ENCODE measurements at regions not wholly inside any gene's neighbourhood (a gene's known extent, or its start where the extent isn't known, plus 50 kb on each side); places are given as distances from the start of the nearest gene placed in this dataset.

GRCh38 chr20:40942006-40942405 is 86.6 kb upstream of the TOP1 start:
- Histone ChIP-seq H3K27ac (ENCODE audit: low read depth, low read length) (no peak overlapping the region), H3K23ac (ENCODE audit: low read length) (no peak overlapping the region), H3K27me3 (ENCODE audit: insufficient read depth, low read length, poor library complexity) (no peaks in the 10 kb centered on the region), H2BK120ac (ENCODE audit: low read depth, low read length) (no peak overlapping the region), H3K9ac (ENCODE audit: low read length) (no peak overlapping the region), H3K4me1 (ENCODE audit: control insufficient read depth, low read depth, low read length) (no peaks in the 10 kb centered on the region), H2BK15ac (replicated peaks; ENCODE audit: low read depth) (no peak overlapping the region), H3K18ac (ENCODE audit: low read length) (no peak overlapping the region), H4K8ac (ENCODE audit: low read depth, low read length) (no peak overlapping the region), H3K4me2 (ENCODE audit: low read length) (no peak overlapping the region), H2BK5ac (ENCODE audit: low read length) (no peak overlapping the region), H2AK5ac (ENCODE audit: low read length) (no peak overlapping the region), H3K79me1 (ENCODE audit: low read length) (no peaks in the 10 kb centered on the region), H3K4ac (ENCODE audit: low read depth, low read length) (no peak overlapping the region), H4K5ac (ENCODE audit: low read length) (no peak overlapping the region), H3K56ac (ENCODE audit: low read length) (no peak overlapping the region), H3K4me3 (ENCODE audit: low read length) (no peak overlapping the region), H3K36me3 (ENCODE audit: control insufficient read depth, insufficient read depth, low read length) (no peaks in the 10 kb centered on the region), H3K79me2 (ENCODE audit: control insufficient read depth, insufficient read depth, low read length) (no peaks in the 10 kb centered on the region)
- WGBS (ENCODE audit: extremely low coverage, insufficient coverage, low lambda C conversion rate): no CpG with 5 or more reads among the region's 4 CpGs
- no peak for DNase-seq

GRCh38 chr20:40942775-40943174 is 85.8 kb upstream of the TOP1 start:
- H3K27ac ChIP-seq (ENCODE audit: low read depth, low read length): no peak overlapping the region
- no peaks in the 10 kb centered on the region for H3K79me1 ChIP-seq (ENCODE audit: low read length)
- no peak overlapping the region for H2BK120ac ChIP-seq (ENCODE audit: low read depth, low read length)
- H4K5ac ChIP-seq (ENCODE audit: low read length): no peak overlapping the region
- H3K27me3 ChIP-seq (ENCODE audit: insufficient read depth, low read length, poor library complexity): no peaks in the 10 kb centered on the region
- H2BK5ac ChIP-seq (ENCODE audit: low read length): no peak overlapping the region
- WGBS (ENCODE audit: extremely low coverage, insufficient coverage, low lambda C conversion rate): no CpG with 5 or more reads among the region's 6 CpGs
- no peaks in the 10 kb centered on the region for H3K36me3 ChIP-seq (ENCODE audit: control insufficient read depth, insufficient read depth, low read length)
- H2BK15ac ChIP-seq (replicated peaks; ENCODE audit: low read depth): no peak overlapping the region
- no peak for DNase-seq
- no peak overlapping the region for H3K56ac ChIP-seq (ENCODE audit: low read length)
- H3K4ac ChIP-seq (ENCODE audit: low read depth, low read length): no peak overlapping the region
- H3K18ac ChIP-seq (ENCODE audit: low read length): no peak overlapping the region
- no peaks in the 10 kb centered on the region for H3K79me2 ChIP-seq (ENCODE audit: control insufficient read depth, insufficient read depth, low read length)
- H3K23ac ChIP-seq (ENCODE audit: low read length): no peak overlapping the region
- no peak overlapping the region for H3K4me2 ChIP-seq (ENCODE audit: low read length)
- no peak overlapping the region for H2AK5ac ChIP-seq (ENCODE audit: low read length)
- H3K4me1 ChIP-seq (ENCODE audit: control insufficient read depth, low read depth, low read length): no peaks in the 10 kb centered on the region
- no peak overlapping the region for H4K8ac ChIP-seq (ENCODE audit: low read depth, low read length)
- no peak overlapping the region for H3K4me3 ChIP-seq (ENCODE audit: low read length)
- H3K9ac ChIP-seq (ENCODE audit: low read length): no peak overlapping the region

GRCh38 chr20:40943591-40943990 is 85.0 kb upstream of the TOP1 start:
- Histone ChIP-seq H3K27me3 (ENCODE audit: insufficient read depth, low read length, poor library complexity) (no peaks in the 10 kb centered on the region), H3K4me1 (ENCODE audit: control insufficient read depth, low read depth, low read length) (no peaks in the 10 kb centered on the region), H3K79me1 (ENCODE audit: low read length) (no peaks in the 10 kb centered on the region), H4K5ac (ENCODE audit: low read length) (no peak overlapping the region), H3K4me3 (ENCODE audit: low read length) (no peak overlapping the region), H3K4ac (ENCODE audit: low read depth, low read length) (no peak overlapping the region), H3K18ac (ENCODE audit: low read length) (no peak overlapping the region), H3K27ac (ENCODE audit: low read depth, low read length) (no peak overlapping the region), H3K9ac (ENCODE audit: low read length) (no peak overlapping the region), H2AK5ac (ENCODE audit: low read length) (no peak overlapping the region), H2BK120ac (ENCODE audit: low read depth, low read length) (no peak overlapping the region), H3K56ac (ENCODE audit: low read length) (no peak overlapping the region), H2BK15ac (replicated peaks; ENCODE audit: low read depth) (no peak overlapping the region), H2BK5ac (ENCODE audit: low read length) (no peak overlapping the region), H4K8ac (ENCODE audit: low read depth, low read length) (no peak overlapping the region), H3K79me2 (ENCODE audit: control insufficient read depth, insufficient read depth, low read length) (no peaks in the 10 kb centered on the region), H3K36me3 (ENCODE audit: control insufficient read depth, insufficient read depth, low read length) (no peaks in the 10 kb centered on the region), H3K4me2 (ENCODE audit: low read length) (no peak overlapping the region), H3K23ac (ENCODE audit: low read length) (no peak overlapping the region)
- DNase-seq: peak; percentile 61
- no CpG with 5 or more reads among the region's 2 CpGs for WGBS (ENCODE audit: extremely low coverage, insufficient coverage, low lambda C conversion rate)

- Histone ChIP-seq H3K4me3 (ENCODE audit: low read length) (no peak overlapping the region), H3K4me1 (ENCODE audit: control insufficient read depth, low read depth, low read length) (no peaks in the 10 kb centered on the region), H4K5ac (ENCODE audit: low read length) (no peak overlapping the region), H3K23ac (ENCODE audit: low read length) (no peak overlapping the region), H3K36me3 (ENCODE audit: control insufficient read depth, insufficient read depth, low read length) (no peaks in the 10 kb centered on the region), H4K8ac (ENCODE audit: low read depth, low read length) (no peak overlapping the region), H3K79me1 (ENCODE audit: low read length) (no peaks in the 10 kb centered on the region), H3K27ac (ENCODE audit: low read depth, low read length) (no peak overlapping the region), H3K18ac (ENCODE audit: low read length) (no peak overlapping the region), H2AK5ac (ENCODE audit: low read length) (no peak overlapping the region), H2BK120ac (ENCODE audit: low read depth, low read length) (no peak overlapping the region), H3K27me3 (ENCODE audit: insufficient read depth, low read length, poor library complexity) (no peaks in the 10 kb centered on the region), H3K56ac (ENCODE audit: low read length) (no peak overlapping the region), H3K4ac (ENCODE audit: low read depth, low read length) (no peak overlapping the region), H3K4me2 (ENCODE audit: low read length) (no peak overlapping the region), H2BK5ac (ENCODE audit: low read length) (no peak overlapping the region), H3K79me2 (ENCODE audit: control insufficient read depth, insufficient read depth, low read length) (no peaks in the 10 kb centered on the region), H2BK15ac (replicated peaks; ENCODE audit: low read depth) (no peak overlapping the region), H3K9ac (ENCODE audit: low read length) (no peak overlapping the region)
- WGBS (ENCODE audit: extremely low coverage, insufficient coverage, low lambda C conversion rate): no CpG with 5 or more reads among the region's 5 CpGs
- no peak for DNase-seq
These were observed 83.4 kb upstream of the TOP1 start for GRCh38 chr20:40945189-40945588.

GRCh38 chr20:40945754-40946450 is 82.7 kb upstream of the TOP1 start:
- Histone ChIP-seq H3K79me2 (ENCODE audit: control insufficient read depth, insufficient read depth, low read length) (no peaks in the 10 kb centered on the region), H3K4me1 (ENCODE audit: control insufficient read depth, low read depth, low read length) (no peaks in the 10 kb centered on the region), H3K56ac (ENCODE audit: low read length) (no peak overlapping the region), H2BK5ac (ENCODE audit: low read length) (no peak overlapping the region), H3K36me3 (ENCODE audit: control insufficient read depth, insufficient read depth, low read length) (no peaks in the 10 kb centered on the region), H2BK15ac (replicated peaks; ENCODE audit: low read depth) (no peak overlapping the region), H3K27me3 (ENCODE audit: insufficient read depth, low read length, poor library complexity) (no peaks in the 10 kb centered on the region), H3K18ac (ENCODE audit: low read length) (no peak overlapping the region), H2AK5ac (ENCODE audit: low read length) (no peak overlapping the region), H4K8ac (ENCODE audit: low read depth, low read length) (no peak overlapping the region), H3K4me2 (ENCODE audit: low read length) (no peak overlapping the region), H3K27ac (ENCODE audit: low read depth, low read length) (no peak overlapping the region), H3K4ac (ENCODE audit: low read depth, low read length) (no peak overlapping the region), H3K23ac (ENCODE audit: low read length) (no peak overlapping the region), H2BK120ac (ENCODE audit: low read depth, low read length) (no peak overlapping the region), H3K9ac (ENCODE audit: low read length) (no peak overlapping the region), H4K5ac (ENCODE audit: low read length) (no peak overlapping the region), H3K4me3 (ENCODE audit: low read length) (no peak overlapping the region), H3K79me1 (ENCODE audit: low read length) (no peaks in the 10 kb centered on the region)
- DNase-seq: peak; percentile 86
- no CpG with 5 or more reads among the region's 12 CpGs for WGBS (ENCODE audit: extremely low coverage, insufficient coverage, low lambda C conversion rate)

GRCh38 chr20:40946451-40946850 is 82.2 kb upstream of the TOP1 start:
- H3K27me3 ChIP-seq (ENCODE audit: insufficient read depth, low read length, poor library complexity): no peaks in the 10 kb centered on the region
- H3K4me2 ChIP-seq (ENCODE audit: low read length): no peak overlapping the region
- DNase-seq: no peak
- no peak overlapping the region for H3K4ac ChIP-seq (ENCODE audit: low read depth, low read length)
- H3K36me3 ChIP-seq (ENCODE audit: control insufficient read depth, insufficient read depth, low read length): no peaks in the 10 kb centered on the region
- no peak overlapping the region for H3K9ac ChIP-seq (ENCODE audit: low read length)
- H4K5ac ChIP-seq (ENCODE audit: low read length): no peak overlapping the region
- H2BK5ac ChIP-seq (ENCODE audit: low read length): no peak overlapping the region
- no peak overlapping the region for H3K4me3 ChIP-seq (ENCODE audit: low read length)
- no peak overlapping the region for H4K8ac ChIP-seq (ENCODE audit: low read depth, low read length)
- no peak overlapping the region for H3K18ac ChIP-seq (ENCODE audit: low read length)
- H3K56ac ChIP-seq (ENCODE audit: low read length): no peak overlapping the region
- no peak overlapping the region for H3K27ac ChIP-seq (ENCODE audit: low read depth, low read length)
- H2AK5ac ChIP-seq (ENCODE audit: low read length): no peak overlapping the region
- no peak overlapping the region for H2BK120ac ChIP-seq (ENCODE audit: low read depth, low read length)
- H3K79me2 ChIP-seq (ENCODE audit: control insufficient read depth, insufficient read depth, low read length): no peaks in the 10 kb centered on the region
- no peak overlapping the region for H2BK15ac ChIP-seq (replicated peaks; ENCODE audit: low read depth)
- H3K4me1 ChIP-seq (ENCODE audit: control insufficient read depth, low read depth, low read length): no peaks in the 10 kb centered on the region
- no peaks in the 10 kb centered on the region for H3K79me1 ChIP-seq (ENCODE audit: low read length)
- no peak overlapping the region for H3K23ac ChIP-seq (ENCODE audit: low read length)
- WGBS (ENCODE audit: extremely low coverage, insufficient coverage, low lambda C conversion rate): no CpG with 5 or more reads among the region's 11 CpGs

Data from mesendoderm (in vitro differentiated cells).